ENCODE measurements at regions not wholly inside any gene's neighbourhood (a gene's known extent, or its start where the extent isn't known, plus 50 kb on each side); places are given as distances from the start of the nearest gene placed in this dataset.

DNA sequence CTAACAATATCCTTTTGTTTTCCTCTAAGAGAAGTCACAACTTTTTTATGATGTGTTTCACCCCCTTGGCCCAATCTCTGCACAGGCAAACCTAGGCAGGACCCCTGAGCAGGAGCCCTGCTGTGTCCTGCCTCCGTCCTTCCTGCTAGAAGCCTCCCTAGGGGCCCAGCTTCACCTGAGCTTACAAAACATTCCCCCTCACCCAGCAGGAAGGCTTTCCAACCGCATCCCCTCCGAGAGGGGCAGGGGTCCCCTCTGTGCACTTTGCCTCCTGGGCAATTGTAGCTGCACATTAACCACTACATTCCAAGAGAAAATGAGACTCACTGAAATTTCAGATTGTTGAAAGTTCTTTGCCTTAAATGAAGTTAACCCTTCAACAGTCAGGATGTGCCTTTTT is 176.2 kb downstream of the IRX2 start:
- TF ChIP-seq POLR2A (IDR thresholded peaks at IDR 0.05) (no peak), POLR2AphosphoS5 (IDR thresholded peaks at IDR 0.05) (no peak)
